ENCODE measurements at regions not wholly inside any gene's neighbourhood (a gene's known extent, or its start where the extent isn't known, plus 50 kb on each side); places are given as distances from the start of the nearest gene placed in this dataset.

- TF ChIP-seq, protein P1, sequence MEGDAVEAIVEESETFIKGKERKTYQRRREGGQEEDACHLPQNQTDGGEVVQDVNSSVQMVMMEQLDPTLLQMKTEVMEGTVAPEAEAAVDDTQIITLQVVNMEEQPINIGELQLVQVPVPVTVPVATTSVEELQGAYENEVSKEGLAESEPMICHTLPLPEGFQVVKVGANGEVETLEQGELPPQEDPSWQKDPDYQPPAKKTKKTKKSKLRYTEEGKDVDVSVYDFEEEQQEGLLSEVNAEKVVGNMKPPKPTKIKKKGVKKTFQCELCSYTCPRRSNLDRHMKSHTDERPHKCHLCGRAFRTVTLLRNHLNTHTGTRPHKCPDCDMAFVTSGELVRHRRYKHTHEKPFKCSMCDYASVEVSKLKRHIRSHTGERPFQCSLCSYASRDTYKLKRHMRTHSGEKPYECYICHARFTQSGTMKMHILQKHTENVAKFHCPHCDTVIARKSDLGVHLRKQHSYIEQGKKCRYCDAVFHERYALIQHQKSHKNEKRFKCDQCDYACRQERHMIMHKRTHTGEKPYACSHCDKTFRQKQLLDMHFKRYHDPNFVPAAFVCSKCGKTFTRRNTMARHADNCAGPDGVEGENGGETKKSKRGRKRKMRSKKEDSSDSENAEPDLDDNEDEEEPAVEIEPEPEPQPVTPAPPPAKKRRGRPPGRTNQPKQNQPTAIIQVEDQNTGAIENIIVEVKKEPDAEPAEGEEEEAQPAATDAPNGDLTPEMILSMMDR (IDR thresholded peaks at IDR 0.05; ENCODE audit: low read depth, low read length, missing input control) = no peak
- TF ChIP-seq YY1 (IDR thresholded peaks at IDR 0.05) (no peak), REST (IDR thresholded peaks at IDR 0.05) (no peak), RAD21 (IDR thresholded peaks at IDR 0.05) (no peak), RXRA (IDR thresholded peaks at IDR 0.05) (no peak), TAF1 (conservative IDR thresholded peaks at IDR 0.05) (no peak), GABPA (IDR thresholded peaks at IDR 0.05 in 1 of 2, conservative IDR thresholded peaks at IDR 0.05 in 1 of 2) (no peak)
- TF ChIP-seq, protein P2, sequence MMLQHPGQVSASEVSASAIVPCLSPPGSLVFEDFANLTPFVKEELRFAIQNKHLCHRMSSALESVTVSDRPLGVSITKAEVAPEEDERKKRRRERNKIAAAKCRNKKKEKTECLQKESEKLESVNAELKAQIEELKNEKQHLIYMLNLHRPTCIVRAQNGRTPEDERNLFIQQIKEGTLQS (IDR thresholded peaks at IDR 0.05) = no peak
Observed at GRCh38 chr18:1273469-1273868, 368.8 kb downstream of the ADCYAP1 start.
